IMR-90 (cell line): ENCODE measurements at regions not wholly inside any gene's neighbourhood (a gene's known extent, or its start where the extent isn't known, plus 50 kb on each side); places are given as distances from the start of the nearest gene placed in this dataset.

Experiments
- ATAC-seq: fragments of 200-7000 bp; cut with Tn5 transposase; 2 replicates; pipeline ENCODE4 v1.9.1; 2020; ENCODE audit warnings: low read depth, mild to moderate bottlenecking, moderate library complexity
- BruUV-seq: library from RNA; stranded (reverse); fragments of 400-500 nt; replicated peaks from 2 replicates; lab custom pipeline; 2021; lab: Mats Ljungman, UMichigan
- CTCF ChIA-PET: fragments of 300-600 bp; formaldehyde crosslinking; extraction: SDS; loops from one replicate; lab custom pipeline; 2021; ENCODE audit warnings: antibody characterized with exemption; lab: Yijun Ruan, JAX
- POLR2A ChIA-PET: fragments of 300-600 bp; sonication (Branson Sonifier 250); formaldehyde crosslinking; loops from one replicate; lab custom pipeline; 2022; ENCODE audit warnings: antibody characterized with exemption; ENCODE audit not compliant: unreplicated experiment; lab: Charles Lee
- DNase-seq: peaks from one replicate; pipeline ENCODE4 v3.0.0; 2013
- H2AFZ ChIP-seq: replicated peaks from 2 replicates; pipeline ENCODE3; 2013; ENCODE audit warnings: low read length, mild to moderate bottlenecking; ENCODE audit not compliant: poor library complexity
- H2AK5ac ChIP-seq: 2 replicates; pipeline ENCODE4 v1.6.1; 2013; ENCODE audit warnings: low read depth, low read length, inconsistent platforms
- H2AK9ac ChIP-seq: replicated peaks from 2 replicates; pipeline ENCODE3; 2013; ENCODE audit warnings: mild to moderate bottlenecking, low read depth, low read length, moderate library complexity; ENCODE audit not compliant: poor library complexity
- H2BK120ac ChIP-seq: 2 replicates; pipeline ENCODE4 v1.6.1; 2013; ENCODE audit warnings: low read depth, low read length, inconsistent platforms
- H2BK15ac ChIP-seq: 3 replicates; pipeline ENCODE4 v1.6.1; 2013; ENCODE audit warnings: low read depth, low read length, inconsistent platforms
- H2BK20ac ChIP-seq: 2 replicates; pipeline ENCODE4 v1.6.1; 2013; ENCODE audit warnings: low read depth, mild to moderate bottlenecking, inconsistent platforms, low read length, moderate library complexity
- H2BK5ac ChIP-seq: 2 replicates; pipeline ENCODE4 v1.6.1; 2013; ENCODE audit warnings: mild to moderate bottlenecking, low read depth, low read length, inconsistent platforms; ENCODE audit not compliant: poor library complexity, severe bottlenecking
- H3K14ac ChIP-seq: replicated peaks from 2 replicates; pipeline ENCODE4 v1.6.1; 2013; ENCODE audit warnings: low read depth, low read length, inconsistent platforms
- H3K18ac ChIP-seq: 2 replicates; pipeline ENCODE4 v1.6.1; 2013; ENCODE audit warnings: low read depth, low read length, control low read depth
- H3K23ac ChIP-seq: 2 replicates; pipeline ENCODE4 v1.6.1; 2013; ENCODE audit warnings: low read depth, low read length, inconsistent platforms
- H3K27ac ChIP-seq: 2 replicates; pipeline ENCODE4 v1.5.1; 2013; ENCODE audit warnings: mild to moderate bottlenecking, control low read depth, low read length; ENCODE audit not compliant: insufficient read depth
- H3K27me3 ChIP-seq: 2 replicates; pipeline ENCODE4 v1.6.1; 2013; ENCODE audit warnings: low read length; ENCODE audit not compliant: control insufficient read depth, insufficient read depth
- H3K36me3 ChIP-seq: 2 replicates; pipeline ENCODE4 v1.6.1; 2013; ENCODE audit warnings: low read length, mixed read lengths; ENCODE audit not compliant: control insufficient read depth, insufficient read depth
- H3K4ac ChIP-seq: 2 replicates; pipeline ENCODE4 v1.6.1; 2013; ENCODE audit warnings: low read depth, low read length, inconsistent platforms
- H3K4me1 ChIP-seq: 2 replicates; pipeline ENCODE4 v1.6.1; 2013; ENCODE audit warnings: low read length, mixed read lengths; ENCODE audit not compliant: control insufficient read depth, insufficient read depth
- H3K4me2 ChIP-seq: 2 replicates; pipeline ENCODE4 v1.6.1; 2013; ENCODE audit warnings: low read depth, mild to moderate bottlenecking, control low read depth, low read length, moderate library complexity
- H3K4me3 ChIP-seq: 2 replicates; pipeline ENCODE4 v1.5.1; 2013; ENCODE audit warnings: low read depth, mild to moderate bottlenecking, control low read depth, low read length, moderate library complexity; ENCODE audit not compliant: insufficient read depth
- H3K56ac ChIP-seq: 2 replicates; pipeline ENCODE4 v1.6.1; 2013; ENCODE audit warnings: low read length, inconsistent platforms; ENCODE audit not compliant: insufficient read depth; ENCODE audit errors: extremely low read depth
- H3K79me1 ChIP-seq, 2 experiments: 2 replicates each; pipeline ENCODE4 v1.6.1; 2013; ENCODE audit warnings: low read length in 2 of 2, inconsistent platforms in 1 of 2, low read depth in 1 of 2
- H3K9ac ChIP-seq: 2 replicates; pipeline ENCODE4 v1.6.1; 2013; ENCODE audit warnings: low read depth, low read length, control low read depth
- H3K9me1 ChIP-seq: 2 replicates; pipeline ENCODE4 v1.6.1; 2013; ENCODE audit warnings: low read length, inconsistent platforms; ENCODE audit not compliant: insufficient read depth
- H3K9me3 ChIP-seq: 2 replicates; pipeline ENCODE4 v1.6.1; 2013; ENCODE audit warnings: low read length; ENCODE audit not compliant: control insufficient read depth, insufficient read depth
- H4K20me1 ChIP-seq: 2 replicates; pipeline ENCODE4 v1.6.1; 2013; ENCODE audit warnings: low read length, inconsistent platforms; ENCODE audit not compliant: insufficient read depth
- H4K5ac ChIP-seq: 2 replicates; pipeline ENCODE4 v1.6.1; 2013; ENCODE audit warnings: mild to moderate bottlenecking, low read depth, low read length, control low read depth
- H4K8ac ChIP-seq, 2 experiments: 2 replicates each; pipeline ENCODE4 v1.6.1; 2013; ENCODE audit warnings: low read depth in 2 of 2, low read length in 2 of 2, control low read depth in 1 of 2, inconsistent platforms in 1 of 2
- H4K91ac ChIP-seq: 2 replicates; pipeline ENCODE4 v1.6.1; 2013; ENCODE audit warnings: low read depth, low read length, inconsistent platforms; ENCODE audit not compliant: insufficient read depth
- BHLHE40 ChIP-seq: fragments of 150-350 bp; IDR thresholded peaks from 2 replicates; pipeline ENCODE4 v1.6.1; 2016; ENCODE audit warnings: mild to moderate bottlenecking, low read depth, low read length
- CEBPB ChIP-seq: IDR thresholded peaks from 2 replicates; pipeline ENCODE4 v1.6.1; 2012; ENCODE audit warnings: low read depth, low read length, improper control_type of control experiment
- CHD1 ChIP-seq: IDR thresholded peaks from 2 replicates; pipeline ENCODE4 v1.6.1; 2012; ENCODE audit warnings: low read depth, low read length, improper control_type of control experiment
- CTCF ChIP-seq: conservative IDR thresholded peaks from 2 replicates; pipeline ENCODE4 v1.5.1; 2012; ENCODE audit warnings: mild to moderate bottlenecking, low read depth, low read length, improper control_type of control experiment
- MAFK ChIP-seq: IDR thresholded peaks from 2 replicates; pipeline ENCODE4 v1.6.1; 2012; ENCODE audit warnings: low read depth, low read length, improper control_type of control experiment
- MAZ ChIP-seq: IDR thresholded peaks from 2 replicates; pipeline ENCODE4 v1.6.1; 2012; ENCODE audit warnings: low read depth, mild to moderate bottlenecking, low read length, improper control_type of control experiment, moderate library complexity, borderline replicate concordance
- MXI1 ChIP-seq: IDR thresholded peaks from 2 replicates; pipeline ENCODE4 v1.6.1; 2012; ENCODE audit warnings: low read depth, mild to moderate bottlenecking, low read length, moderate library complexity, borderline replicate concordance
- NFE2L2 ChIP-seq: fragments of 150-350 bp; IDR thresholded peaks from 2 replicates; pipeline ENCODE4 v1.6.1; 2016; ENCODE audit warnings: low read depth, mild to moderate bottlenecking, low read length
- POLR2A ChIP-seq: IDR thresholded peaks from 2 replicates; pipeline ENCODE4 v1.6.1; 2012; ENCODE audit warnings: mild to moderate bottlenecking, low read depth, low read length
- RCOR1 ChIP-seq: IDR thresholded peaks from 2 replicates; pipeline ENCODE4 v1.6.1; 2012; ENCODE audit warnings: mild to moderate bottlenecking, low read length, improper control_type of control experiment; ENCODE audit not compliant: insufficient replicate concordance
- SMC3 ChIP-seq: fragments of 150-350 bp; IDR thresholded peaks from 2 replicates; pipeline ENCODE4 v1.6.1; 2016; ENCODE audit warnings: low read depth, mild to moderate bottlenecking, antibody characterized with exemption, low read length, moderate library complexity
- WGBS, 2 experiments: methylation state at CpG; one replicate each; pipeline versions ENCODE4 v1.1.5 to v1.1.7; 2013; ENCODE audit warnings: missing lambda C conversion rate in 2 of 2; ENCODE audit not compliant: insufficient read length in 1 of 2; ENCODE audit errors: extremely low coverage in 2 of 2; 5-methylcytosine and 5-hydroxymethylcytosine counted together
- dilution Hi-C: fragments of 300-500 bp; cut with HindIII; formaldehyde crosslinking; loops from one replicate; pipeline ENCODE4 v1.14.3; 2018; ENCODE audit warnings: low sequenced_read_pairs; ENCODE audit not compliant: unreplicated experiment
- in situ Hi-C: fragments of 300-500 bp; cut with MboI; formaldehyde crosslinking; loops from 3 replicates; pipeline ENCODE4 v1.14.3; 2019; ENCODE audit warnings: low sequenced_read_pairs, inconsistent platforms, mixed read lengths
- intact Hi-C: fragments of 100-400 bp; cut with micrococcal nuclease; formaldehyde crosslinking; loops from 2 replicates; pipeline ENCODE4 v1.10.0; 2022
- TF ChIP-seq, protein P1 (sequence below): fragments of 150-350 bp; IDR thresholded peaks from 2 replicates; pipeline ENCODE4 v1.6.1; 2016; ENCODE audit warnings: low read depth, mild to moderate bottlenecking, low read length, moderate library complexity, borderline replicate concordance
- TF ChIP-seq, protein P2 (sequence below): fragments of 150-350 bp; IDR thresholded peaks from 2 replicates; pipeline ENCODE4 v1.6.1; 2017; ENCODE audit warnings: mild to moderate bottlenecking, antibody characterized with exemption, low read length, low read depth

- no peak overlapping the region for H2AK9ac ChIP-seq
- dilution Hi-C loops = no loop called here
- POLR2A ChIA-PET = no interaction called here
- no TSS peak for BruUV-seq
- ATAC-seq (no peak), DNase-seq (no peak)
- no peak overlapping the region for H2BK120ac ChIP-seq
- H3K9me3 ChIP-seq = peaks cover 10% of the 10 kb centered on the region
- no peaks in the 10 kb centered on the region for H3K4me1 ChIP-seq
- no peaks in the 10 kb centered on the region for H3K27me3 ChIP-seq
- TF ChIP-seq POLR2A (no peak), MAFK (no peak), RCOR1 (no peak), MXI1 (no peak), CHD1 (no peak), CEBPB (no peak), NFE2L2 (no peak), SMC3 (no peak), MAZ (no peak), CTCF (no peak), BHLHE40 (no peak)
- TF ChIP-seq, protein P1, sequence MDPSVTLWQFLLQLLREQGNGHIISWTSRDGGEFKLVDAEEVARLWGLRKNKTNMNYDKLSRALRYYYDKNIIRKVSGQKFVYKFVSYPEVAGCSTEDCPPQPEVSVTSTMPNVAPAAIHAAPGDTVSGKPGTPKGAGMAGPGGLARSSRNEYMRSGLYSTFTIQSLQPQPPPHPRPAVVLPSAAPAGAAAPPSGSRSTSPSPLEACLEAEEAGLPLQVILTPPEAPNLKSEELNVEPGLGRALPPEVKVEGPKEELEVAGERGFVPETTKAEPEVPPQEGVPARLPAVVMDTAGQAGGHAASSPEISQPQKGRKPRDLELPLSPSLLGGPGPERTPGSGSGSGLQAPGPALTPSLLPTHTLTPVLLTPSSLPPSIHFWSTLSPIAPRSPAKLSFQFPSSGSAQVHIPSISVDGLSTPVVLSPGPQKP = no peak
- TF ChIP-seq, protein P2, sequence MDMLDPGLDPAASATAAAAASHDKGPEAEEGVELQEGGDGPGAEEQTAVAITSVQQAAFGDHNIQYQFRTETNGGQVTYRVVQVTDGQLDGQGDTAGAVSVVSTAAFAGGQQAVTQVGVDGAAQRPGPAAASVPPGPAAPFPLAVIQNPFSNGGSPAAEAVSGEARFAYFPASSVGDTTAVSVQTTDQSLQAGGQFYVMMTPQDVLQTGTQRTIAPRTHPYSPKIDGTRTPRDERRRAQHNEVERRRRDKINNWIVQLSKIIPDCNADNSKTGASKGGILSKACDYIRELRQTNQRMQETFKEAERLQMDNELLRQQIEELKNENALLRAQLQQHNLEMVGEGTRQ = no peak
- no peak overlapping the region for H2AK5ac ChIP-seq
- no peak overlapping the region for H3K9ac ChIP-seq
- no peak overlapping the region for H3K4ac ChIP-seq
- H3K27ac ChIP-seq = no peak overlapping the region
- no peak overlapping the region for H3K56ac ChIP-seq
- CTCF ChIA-PET = no interaction called here
- no peak overlapping the region for H3K18ac ChIP-seq
- WGBS, 2 experiments = no CpG with 5 or more reads among the region's 4 CpGs
- H3K14ac ChIP-seq = no peak overlapping the region
- H3K79me1 ChIP-seq = no peaks in the 10 kb centered on the region
- no peaks in the 10 kb centered on the region for H4K20me1 ChIP-seq
- no peak overlapping the region for H3K23ac ChIP-seq
- H2BK15ac ChIP-seq = no peak overlapping the region
- intact Hi-C loops = no loop called here
- no peak overlapping the region for H3K4me2 ChIP-seq
- H4K5ac ChIP-seq = no peak overlapping the region
- no peak overlapping the region for H3K4me3 ChIP-seq
- no peak overlapping the region for H2AFZ ChIP-seq
- no peaks in the 10 kb centered on the region for H3K9me1 ChIP-seq
- H4K91ac ChIP-seq = no peak overlapping the region
- in situ Hi-C loops = no loop called here
- H2BK20ac ChIP-seq = no peak overlapping the region
- no peak overlapping the region for H2BK5ac ChIP-seq
- no peak overlapping the region for H4K8ac ChIP-seq
- no peaks in the 10 kb centered on the region for H3K36me3 ChIP-seq
Measured at GRCh38 chr12:126752021-126752420, 1514.9 kb upstream of the TMEM132C start.
